HG02759 (cell line): ENCODE measurements at regions not wholly inside any gene's neighbourhood (a gene's known extent, or its start where the extent isn't known, plus 50 kb on each side); places are given as distances from the start of the nearest gene placed in this dataset.
"Not testable (repeated sequence)": the region's sequence is repeated elsewhere in the genome, so short reads cannot be mapped to it uniquely, and the experiment has no call there.

Source experiments
- ATAC-seq: cut with Tn5 transposase; IDR thresholded peaks from one replicate; pipeline ENCODE4 v1.9.1; 2021; ENCODE audit warnings: mild to moderate bottlenecking, moderate library complexity; ENCODE audit not compliant: unreplicated experiment

DNA sequence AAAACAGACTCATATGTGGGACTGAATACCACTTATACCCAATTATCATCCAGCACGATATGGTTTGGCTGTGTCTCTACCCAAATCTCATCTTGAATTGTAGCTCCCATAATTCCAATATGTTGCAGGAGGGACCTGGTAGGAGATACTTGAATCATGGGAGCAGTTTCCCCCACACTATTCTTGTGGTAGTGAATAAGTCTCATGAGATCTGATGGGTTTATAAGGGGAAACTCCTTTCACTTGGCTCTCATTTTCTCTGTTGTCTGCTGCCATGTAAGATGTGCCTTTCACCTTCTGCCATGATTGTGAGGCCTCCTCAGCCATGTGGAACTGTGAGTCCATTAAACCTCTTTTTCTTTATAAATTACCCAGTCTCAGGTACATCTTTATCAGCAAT, 91.9 kb upstream of the FNDC3A start:
- not testable (repeated sequence) for ATAC-seq

DNA sequence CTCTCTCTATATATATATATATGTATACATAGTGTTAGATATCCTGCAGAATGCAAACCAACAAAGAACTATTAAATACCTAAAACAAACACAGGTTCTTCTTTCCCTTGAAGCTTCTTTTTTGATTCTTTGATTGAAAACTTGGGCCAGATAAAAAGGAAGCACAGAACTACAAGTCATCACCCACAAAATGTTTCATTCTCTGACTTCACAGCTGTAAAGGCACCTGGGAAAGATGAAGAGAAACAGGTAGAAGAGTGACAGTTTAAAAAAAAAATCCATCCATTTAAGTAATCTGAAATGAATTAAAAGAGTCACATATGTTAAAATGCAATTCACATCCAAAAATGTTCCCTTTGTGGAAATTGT, 90.7 kb upstream of the FNDC3A start:
- ATAC-seq: no peak

DNA sequence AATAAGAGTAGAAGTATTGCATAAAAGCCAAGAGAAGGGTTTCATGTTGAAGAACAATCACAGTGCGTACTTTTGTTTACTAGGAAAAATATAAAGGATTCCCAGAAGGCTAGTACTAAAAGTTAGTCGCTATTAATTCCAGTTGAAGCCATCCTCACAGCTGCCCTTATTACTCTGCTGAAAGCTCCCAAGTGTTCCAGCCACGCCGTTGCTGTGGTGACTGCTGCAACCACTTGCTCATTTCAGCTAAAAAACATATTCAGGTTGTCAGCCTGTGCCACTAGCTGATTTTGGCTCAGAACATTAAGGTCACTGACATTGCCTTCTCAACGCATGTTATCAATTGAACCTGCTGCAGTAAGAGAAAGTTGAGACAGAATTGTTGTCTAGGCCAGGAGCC, 87.1 kb upstream of the FNDC3A start:
- no peak for ATAC-seq

DNA sequence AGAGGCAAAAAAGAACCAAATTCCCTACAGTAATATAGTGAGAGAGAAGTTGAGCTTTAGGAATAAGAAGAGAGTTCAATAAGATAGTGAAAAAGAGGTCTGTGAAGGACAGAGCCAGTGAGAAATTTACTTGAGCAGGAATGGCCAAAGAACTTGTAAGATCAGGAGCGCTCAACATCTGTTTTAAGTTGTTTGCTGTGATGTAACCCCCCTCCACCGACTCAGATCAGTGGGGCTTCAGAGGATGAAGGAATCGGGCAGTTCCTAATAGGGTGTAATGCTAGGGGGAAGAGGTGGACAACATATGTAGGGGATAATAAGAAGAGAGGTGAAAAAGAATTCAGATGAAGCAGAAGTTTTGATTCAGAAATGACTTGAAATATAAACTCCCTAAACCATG, 85.3 kb upstream of the FNDC3A start:
- ATAC-seq: no peak

DNA sequence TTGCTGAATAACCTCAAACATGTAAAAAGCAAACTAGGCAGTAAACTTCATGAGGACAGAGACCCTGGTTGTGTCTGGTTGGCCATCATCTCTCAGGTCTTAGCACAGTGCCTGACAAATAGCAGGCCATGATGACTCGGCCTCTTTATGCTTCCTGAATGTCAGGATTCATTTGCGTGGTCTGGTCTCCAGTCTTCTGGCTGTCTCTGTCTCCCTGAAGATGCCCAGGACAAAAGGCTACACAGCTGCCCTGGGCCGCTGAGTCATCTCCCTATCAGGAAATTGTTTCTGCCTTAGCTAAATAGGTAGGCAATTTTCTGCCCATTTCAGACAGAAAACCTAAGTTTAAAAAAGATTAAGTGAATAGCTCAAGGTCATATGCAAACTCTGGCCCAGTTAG, 84.1 kb upstream of the FNDC3A start:
- no peak for ATAC-seq

DNA sequence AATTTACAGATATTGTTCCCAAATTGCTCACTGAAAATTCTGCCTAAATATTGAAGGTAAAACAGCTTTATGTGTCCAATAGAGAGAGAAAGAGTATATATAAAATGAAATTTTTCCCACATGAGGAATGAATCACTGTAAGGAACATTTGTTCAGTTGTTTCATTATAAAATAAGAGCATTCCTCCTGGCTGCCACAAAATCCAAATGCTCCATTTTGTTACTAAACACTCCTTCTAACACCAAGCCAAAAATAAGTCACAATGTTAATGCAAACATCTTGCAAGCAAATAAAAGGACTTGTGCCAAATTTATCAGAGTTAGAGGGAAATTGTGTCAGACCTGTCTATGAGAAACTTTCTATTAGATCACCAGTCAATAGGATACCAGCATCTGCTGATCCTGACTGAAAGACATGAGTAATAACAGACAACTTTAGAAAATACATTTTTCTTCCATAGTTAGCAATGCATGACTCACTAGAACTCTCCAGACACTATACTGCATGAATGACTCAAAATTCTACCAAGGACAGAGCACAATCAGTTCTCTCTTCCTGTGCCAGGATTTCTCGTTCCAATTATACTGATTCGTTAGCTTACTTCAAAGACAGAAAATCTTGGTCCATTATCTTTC, 83.5 kb upstream of the FNDC3A start:
- peak; percentile 72 for ATAC-seq

DNA sequence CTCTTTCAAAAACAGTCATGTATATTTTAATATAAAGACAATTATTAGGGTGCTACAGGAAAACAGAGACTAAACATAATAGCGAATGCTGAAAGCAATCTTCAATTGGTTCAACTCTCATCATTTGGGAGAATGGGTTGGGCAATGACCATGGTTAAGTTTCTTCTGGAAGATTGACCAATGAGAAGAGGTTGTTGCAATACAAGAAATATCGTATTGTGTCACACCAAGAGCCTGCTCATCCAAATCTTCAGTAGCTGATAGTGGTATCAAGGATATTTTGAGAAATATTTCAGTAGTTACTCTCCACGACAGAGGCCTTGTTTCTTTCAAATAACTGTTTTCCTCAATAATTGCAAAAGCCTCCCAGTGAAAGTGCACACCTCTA, 83.0 kb upstream of the FNDC3A start:
- ATAC-seq: no peak

DNA sequence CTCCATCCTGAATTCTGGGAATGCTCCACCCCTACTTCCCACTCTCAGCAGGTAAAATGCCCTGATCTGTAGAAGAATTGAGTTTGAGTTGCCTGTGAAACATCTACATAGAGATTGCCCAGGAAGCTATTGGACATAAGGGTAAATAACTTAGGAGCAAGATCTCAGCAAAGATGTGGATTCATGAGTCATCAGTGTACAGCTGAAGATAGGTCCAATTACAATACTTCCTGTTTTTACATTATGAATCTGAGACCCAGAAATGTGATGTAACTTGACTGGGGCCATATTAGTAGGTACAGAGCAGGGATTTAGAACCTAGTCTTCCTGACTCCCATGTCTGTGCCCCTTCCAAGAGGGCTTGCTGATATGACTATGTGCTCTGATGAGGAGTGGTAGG, 79.4 kb upstream of the FNDC3A start:
- ATAC-seq: no peak

DNA sequence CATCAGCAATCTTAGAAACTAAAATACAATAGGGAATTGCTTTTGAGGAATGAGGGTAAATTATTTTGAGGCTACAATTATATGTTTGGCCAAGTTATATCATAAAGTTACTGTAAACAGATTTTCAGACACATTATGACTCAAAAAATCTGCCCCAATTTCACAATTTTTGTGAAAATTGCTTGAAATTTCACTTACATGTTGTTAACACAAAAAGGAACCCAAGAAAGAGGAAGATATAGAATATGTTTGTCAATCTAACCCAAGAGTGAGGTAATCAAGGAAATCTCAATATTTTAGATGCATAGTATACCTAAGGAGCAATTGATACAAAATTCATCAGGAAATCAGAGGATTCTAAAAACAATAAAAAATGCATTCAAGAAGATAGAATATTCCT, 73.9 kb upstream of the FNDC3A start:
- no peak for ATAC-seq

DNA sequence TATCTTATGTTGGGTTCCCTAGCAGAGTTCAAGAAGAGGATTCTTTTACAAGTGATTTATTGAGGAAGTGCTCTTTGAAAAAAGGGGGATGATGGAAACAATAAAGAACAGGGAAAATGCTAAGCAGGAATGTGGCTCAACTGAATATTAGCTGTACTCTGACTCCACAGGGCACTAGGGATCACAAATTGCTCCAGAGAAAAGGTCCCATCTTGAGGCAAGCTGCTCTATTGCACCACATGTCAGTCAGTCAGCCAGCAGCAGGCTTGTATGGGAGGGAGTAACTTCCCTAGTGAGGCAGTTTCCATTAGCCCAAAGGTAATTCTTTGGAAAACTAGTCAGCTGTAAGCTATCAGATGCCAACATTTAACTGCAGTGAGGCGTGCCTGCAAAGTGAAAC, 73.3 kb upstream of the FNDC3A start:
- ATAC-seq: no peak

DNA sequence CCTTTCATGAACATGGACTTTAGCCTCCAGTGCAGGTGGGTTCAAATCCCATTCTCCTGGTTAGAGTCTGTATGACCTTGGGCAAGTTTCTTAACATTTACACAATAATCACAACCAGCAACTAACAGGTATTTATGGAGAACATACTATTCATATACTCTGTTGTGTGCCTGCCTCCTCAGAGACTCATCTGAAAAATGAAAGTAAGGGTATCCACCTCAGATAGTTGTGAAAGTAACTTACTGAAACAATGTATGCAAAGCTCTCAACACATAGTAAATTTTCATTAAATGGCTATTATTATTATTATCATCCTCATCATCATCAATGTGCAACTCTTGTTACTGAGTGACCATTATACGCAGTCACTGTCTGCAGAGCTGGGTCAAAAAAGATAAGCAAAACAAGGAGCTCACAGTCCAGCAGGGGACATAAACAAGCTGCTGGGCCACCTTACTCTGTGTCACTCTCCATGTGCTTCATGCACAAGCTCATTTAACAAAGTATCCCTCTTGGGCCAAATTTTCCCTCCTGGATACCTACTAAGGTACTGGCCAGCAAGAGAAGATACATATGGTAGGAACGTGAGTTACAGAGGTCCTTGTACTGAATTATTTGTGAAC, 70.9 kb upstream of the FNDC3A start:
- ATAC-seq: no peak

DNA sequence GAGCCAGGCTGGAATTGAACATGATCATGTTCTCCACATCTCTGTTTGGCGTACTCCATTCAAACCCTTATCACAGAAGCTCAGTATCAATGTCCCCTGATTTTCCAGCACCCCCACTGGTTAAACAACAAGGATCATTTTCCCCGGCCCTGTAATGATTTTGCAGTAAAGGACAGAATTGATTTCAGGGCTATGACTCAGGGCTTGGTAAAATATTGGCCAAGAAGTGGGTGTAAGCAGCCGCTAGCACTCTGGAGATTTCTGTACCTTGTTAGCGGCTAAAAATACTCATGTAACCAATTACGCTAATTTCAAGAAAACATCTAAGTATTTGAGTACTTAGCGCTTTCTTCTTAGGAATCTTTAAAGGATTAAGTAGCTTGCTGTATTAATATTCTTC, 69.5 kb upstream of the FNDC3A start:
- ATAC-seq: no peak

DNA sequence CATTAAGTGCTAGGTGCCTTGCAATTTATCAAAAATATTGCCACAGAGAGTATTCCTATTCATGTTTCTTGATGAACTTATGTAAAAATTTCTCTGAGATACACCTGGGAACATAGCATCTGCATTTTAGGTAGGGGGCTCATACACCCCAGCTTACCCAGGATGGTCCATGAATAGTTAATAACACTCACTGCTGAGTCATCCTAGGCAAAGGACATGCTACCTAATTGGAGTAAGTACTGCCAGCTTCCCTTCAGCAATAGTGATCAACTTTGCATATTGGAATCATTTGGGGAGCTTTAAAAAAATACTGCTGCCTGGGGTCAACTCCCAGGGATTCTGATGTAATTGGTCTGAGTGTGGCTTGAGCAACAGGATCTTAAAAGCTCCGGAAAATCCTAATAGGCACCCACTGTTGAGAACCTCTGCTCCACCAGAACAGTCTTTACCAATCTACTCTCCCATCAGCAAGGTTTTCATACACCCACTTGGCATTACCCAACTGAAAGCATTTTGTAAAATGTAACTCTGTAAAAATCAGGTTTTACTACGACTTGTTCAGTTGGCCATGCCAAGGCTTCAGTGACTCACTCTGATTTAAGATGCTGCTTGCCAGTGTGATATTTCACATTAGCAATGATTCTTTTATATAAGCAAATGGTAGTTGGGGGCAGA, 67.2 kb upstream of the FNDC3A start:
- no peak for ATAC-seq

DNA sequence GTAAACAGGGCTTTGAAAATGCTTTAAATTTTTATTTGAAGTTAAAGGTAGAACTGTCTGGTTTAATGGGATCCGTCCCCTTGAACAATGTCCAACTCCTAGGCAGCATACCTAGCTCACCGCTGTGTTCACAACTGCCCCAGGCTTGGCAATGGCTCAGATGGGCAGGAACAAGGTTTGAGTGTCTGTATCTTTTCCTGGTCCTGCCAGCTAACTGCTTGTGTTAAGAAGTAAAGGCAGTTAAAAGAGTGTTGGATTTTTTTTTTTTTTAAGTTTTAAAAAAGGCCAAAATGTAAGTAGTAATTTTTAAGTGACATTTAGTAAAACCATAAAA, 66.7 kb upstream of the FNDC3A start:
- no peak for ATAC-seq

DNA sequence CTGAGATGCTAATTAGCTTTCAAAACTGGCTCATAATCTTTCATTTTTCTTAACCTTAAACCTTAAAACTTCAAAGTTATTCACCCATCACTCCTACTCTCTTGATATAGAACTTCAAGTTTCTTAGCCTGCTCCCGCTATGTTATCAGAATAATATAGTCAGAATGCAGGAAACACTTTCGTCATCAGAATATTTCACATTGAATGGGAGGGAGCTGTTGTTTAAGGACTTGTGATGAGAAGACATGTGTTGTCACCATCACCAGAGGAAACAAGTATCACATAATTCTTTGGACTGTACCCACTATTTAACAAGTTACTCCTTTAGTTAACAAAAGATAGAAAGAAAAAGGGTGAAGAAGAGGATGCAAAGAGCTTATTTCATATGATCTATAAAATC, 65.0 kb upstream of the FNDC3A start:
- no peak for ATAC-seq

DNA sequence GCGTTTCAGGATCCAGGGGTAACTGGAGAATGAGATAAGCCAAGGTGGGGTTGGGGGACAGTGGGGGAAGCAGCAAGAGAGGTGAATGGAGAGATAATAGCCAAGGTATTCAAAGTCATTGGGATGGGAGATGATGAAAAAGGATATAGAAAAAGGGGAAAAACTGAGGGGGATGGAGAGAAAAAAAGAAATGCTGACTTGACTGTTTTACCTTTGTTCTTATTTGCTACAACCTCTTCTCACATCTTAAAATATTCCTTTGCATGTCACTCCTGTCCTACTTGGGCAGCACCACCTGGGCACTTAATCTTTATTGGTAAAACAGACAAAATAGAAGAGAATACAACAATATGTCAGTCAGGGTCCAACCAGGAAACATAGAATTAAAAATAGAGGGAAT, 56.0 kb upstream of the FNDC3A start:
- ATAC-seq: no peak

DNA sequence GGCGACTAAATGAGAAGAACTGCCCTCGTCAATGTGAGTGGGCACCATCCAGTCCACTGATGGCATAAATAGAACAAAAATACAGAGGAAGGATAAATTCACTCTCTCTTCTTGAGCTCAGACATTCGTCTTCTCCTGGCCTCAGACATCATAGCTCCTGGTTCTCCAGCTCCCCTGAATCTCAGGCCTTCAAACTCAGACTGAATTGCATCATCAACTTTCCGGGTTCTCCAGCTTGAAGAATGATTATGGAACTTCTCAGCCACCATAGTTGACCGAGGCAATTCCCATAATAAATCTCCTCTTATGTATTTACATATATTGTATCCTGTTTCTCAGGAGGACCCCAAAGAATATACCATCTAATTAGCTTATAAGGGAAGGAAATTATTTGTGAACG, 55.0 kb upstream of the FNDC3A start:
- no peak for ATAC-seq

DNA sequence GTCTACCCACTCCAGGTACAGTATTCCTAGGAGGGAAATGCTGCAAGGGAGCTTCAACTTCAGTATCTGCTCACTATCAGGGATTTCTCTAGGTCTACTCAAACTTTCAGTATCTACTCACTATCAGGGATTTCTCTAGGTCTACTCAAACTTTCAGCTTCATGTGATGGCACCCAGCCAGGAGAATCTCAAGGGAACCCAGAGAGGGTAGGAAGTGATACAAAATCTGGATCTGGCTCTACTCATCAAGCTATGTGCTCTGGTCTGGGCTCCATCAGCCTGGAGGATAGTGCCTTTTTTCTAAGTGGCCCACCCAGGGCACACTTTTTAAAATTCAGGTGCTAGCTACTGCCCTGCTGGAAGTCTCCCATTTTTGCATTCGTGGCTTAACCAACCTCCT, 52.3 kb upstream of the FNDC3A start:
- no peak for ATAC-seq

DNA sequence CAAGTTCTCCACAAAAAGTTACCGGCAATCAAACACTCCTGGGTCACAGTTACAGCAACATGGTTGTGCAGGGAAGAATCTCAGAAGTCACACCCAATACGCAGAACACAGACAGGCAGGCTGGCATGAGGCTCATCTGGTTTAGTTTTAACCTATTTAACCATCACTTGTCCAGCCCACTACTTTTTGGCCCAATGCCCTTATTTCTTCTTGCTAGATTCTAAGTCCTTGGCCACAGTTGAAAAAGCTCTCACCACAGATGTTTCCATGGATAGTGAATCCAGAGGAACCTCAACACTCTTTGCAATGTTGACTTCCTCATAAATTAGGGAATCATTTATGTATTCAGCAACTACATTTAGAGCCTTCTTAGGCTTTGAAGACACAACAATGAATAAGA, 50.7 kb upstream of the FNDC3A start:
- ATAC-seq: no peak
